ENCODE measurements at regions not wholly inside any gene's neighbourhood (a gene's known extent, or its start where the extent isn't known, plus 50 kb on each side); places are given as distances from the start of the nearest gene placed in this dataset.
A peak's percentile ranks its signal among the peaks of the same experiment; 100 is the strongest.
"Not testable (repeated sequence)": the region's sequence is repeated elsewhere in the genome, so short reads cannot be mapped to it uniquely, and the experiment has no call there.

- DNase-seq = no peak
These were observed 51.5 kb upstream of the DDR1 start for GRCh38 chr6:30832864-30833263.

- DNase-seq = no peak
These were observed 53.9 kb upstream of the DDR1 start for GRCh38 chr6:30830438-30830837.

GRCh38 chr6:30829639-30830255 lies 54.6 kb upstream of the DDR1 start:
- no peak for DNase-seq

GRCh38 chr6:30829033-30829432 lies 55.3 kb upstream of the DDR1 start:
- no peak for DNase-seq

- DNase-seq = peak; percentile 76
These were observed 56.0 kb upstream of the DDR1 start for GRCh38 chr6:30828027-30828962.

- no peak for DNase-seq
These were observed 57.4 kb upstream of the DDR1 start for GRCh38 chr6:30826961-30827342.

GRCh38 chr6:30824698-30825097 lies 59.6 kb upstream of the DDR1 start:
- DNase-seq = no peak

- no peak for DNase-seq
These were observed 60.8 kb upstream of the DDR1 start for GRCh38 chr6:30823534-30823865.

- DNase-seq = no peak
These were observed 62.2 kb upstream of the DDR1 start for GRCh38 chr6:30821862-30822784.

- DNase-seq = no peak
These were observed 64.1 kb upstream of the DDR1 start for GRCh38 chr6:30820193-30820592.

- no peak for DNase-seq
These were observed 64.9 kb upstream of the DDR1 start for GRCh38 chr6:30819297-30819917.

- no peak for DNase-seq
These were observed 65.9 kb upstream of the DDR1 start for GRCh38 chr6:30818391-30818841.

- DNase-seq = no peak
These were observed 67.3 kb upstream of the DDR1 start for GRCh38 chr6:30816791-30817739.

GRCh38 chr6:30816296-30816695 lies 68.0 kb upstream of the DDR1 start:
- not testable (repeated sequence) for DNase-seq

- not testable (repeated sequence) for DNase-seq
These were observed 69.1 kb upstream of the DDR1 start for GRCh38 chr6:30815041-30815742.

GRCh38 chr6:30814146-30815040 lies 69.9 kb upstream of the DDR1 start:
- DNase-seq = no peak

- DNase-seq = no peak
These were observed 69.3 kb upstream of the IER3 start for GRCh38 chr6:30813631-30814145.

GRCh38 chr6:30810813-30811339 lies 66.5 kb upstream of the IER3 start:
- DNase-seq = no peak

- not testable (repeated sequence) for DNase-seq
These were observed 63.2 kb upstream of the IER3 start for GRCh38 chr6:30807566-30807965.
